ENCODE measurements at regions not wholly inside any gene's neighbourhood (a gene's known extent, or its start where the extent isn't known, plus 50 kb on each side); places are given as distances from the start of the nearest gene placed in this dataset.

DNA sequence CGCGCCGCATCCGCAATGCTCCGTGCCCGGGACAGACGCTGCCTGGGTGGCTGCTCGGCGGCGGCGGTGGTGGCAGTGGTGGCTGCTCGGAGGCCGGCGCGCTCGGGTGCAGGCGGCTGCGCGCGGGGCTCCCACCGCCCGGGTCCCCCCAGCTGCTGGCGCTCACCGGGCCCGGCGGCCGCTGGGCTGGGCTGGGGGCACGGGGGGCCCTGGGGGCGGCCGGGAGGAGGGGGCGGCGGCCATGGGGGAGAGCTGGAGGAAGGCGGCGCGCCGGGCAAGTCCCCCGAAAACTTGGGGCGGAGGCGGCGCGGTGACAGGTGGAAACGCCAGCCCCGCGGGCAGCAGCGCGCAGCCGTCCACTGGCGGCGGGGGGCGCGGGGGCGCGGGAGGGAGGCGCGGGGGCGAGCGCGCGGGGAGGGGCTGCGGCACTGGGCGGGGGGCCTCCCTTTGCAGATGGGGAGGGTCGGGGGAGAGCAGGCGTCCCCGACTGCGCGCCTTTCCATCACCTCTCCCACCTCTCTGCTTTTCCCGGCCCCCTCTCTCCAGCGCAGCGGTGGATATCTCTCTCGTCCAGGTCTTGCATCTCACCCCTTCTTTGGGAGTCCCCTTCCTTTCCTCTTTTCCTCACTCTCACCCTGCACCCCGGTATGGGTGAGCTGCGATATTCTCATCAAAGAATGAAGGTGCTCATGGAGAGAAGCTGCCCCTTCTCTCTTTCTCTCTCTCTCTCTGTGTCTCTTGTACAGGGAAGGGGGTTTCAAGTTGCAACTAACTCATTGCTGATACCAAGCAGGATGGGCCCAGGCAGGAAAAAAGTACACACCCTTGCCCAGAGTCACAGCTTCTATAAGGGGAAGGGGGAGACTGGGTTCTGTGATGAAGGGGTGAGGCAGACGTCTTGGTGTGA lies 83.7 kb upstream of the DHRSX start:
- TF ChIP-seq, protein P1, sequence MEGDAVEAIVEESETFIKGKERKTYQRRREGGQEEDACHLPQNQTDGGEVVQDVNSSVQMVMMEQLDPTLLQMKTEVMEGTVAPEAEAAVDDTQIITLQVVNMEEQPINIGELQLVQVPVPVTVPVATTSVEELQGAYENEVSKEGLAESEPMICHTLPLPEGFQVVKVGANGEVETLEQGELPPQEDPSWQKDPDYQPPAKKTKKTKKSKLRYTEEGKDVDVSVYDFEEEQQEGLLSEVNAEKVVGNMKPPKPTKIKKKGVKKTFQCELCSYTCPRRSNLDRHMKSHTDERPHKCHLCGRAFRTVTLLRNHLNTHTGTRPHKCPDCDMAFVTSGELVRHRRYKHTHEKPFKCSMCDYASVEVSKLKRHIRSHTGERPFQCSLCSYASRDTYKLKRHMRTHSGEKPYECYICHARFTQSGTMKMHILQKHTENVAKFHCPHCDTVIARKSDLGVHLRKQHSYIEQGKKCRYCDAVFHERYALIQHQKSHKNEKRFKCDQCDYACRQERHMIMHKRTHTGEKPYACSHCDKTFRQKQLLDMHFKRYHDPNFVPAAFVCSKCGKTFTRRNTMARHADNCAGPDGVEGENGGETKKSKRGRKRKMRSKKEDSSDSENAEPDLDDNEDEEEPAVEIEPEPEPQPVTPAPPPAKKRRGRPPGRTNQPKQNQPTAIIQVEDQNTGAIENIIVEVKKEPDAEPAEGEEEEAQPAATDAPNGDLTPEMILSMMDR (conservative IDR thresholded peaks at IDR 0.05; ENCODE audit: low read length) = no peak
- no peak for TF ChIP-seq EZH2phosphoT487 (IDR thresholded peaks at IDR 0.05; ENCODE audit: borderline replicate concordance, low read depth, low read length)
